Neutrophil (primary cell): ENCODE measurements at regions not wholly inside any gene's neighbourhood (a gene's known extent, or its start where the extent isn't known, plus 50 kb on each side); places are given as distances from the start of the nearest gene placed in this dataset.

Source experiments
- H3K27ac ChIP-seq: fragments of 200-600 bp; sonication (generic); 2 replicates; pipeline ENCODE4 v1.5.1; 2016; ENCODE audit warnings: mild to moderate bottlenecking, moderate library complexity
- H3K27me3 ChIP-seq: fragments of 200-600 bp; sonication (generic); 2 replicates; pipeline ENCODE4 v1.6.0; 2016; ENCODE audit warnings: mild to moderate bottlenecking
- H3K36me3 ChIP-seq: fragments of 200-600 bp; sonication (generic); 2 replicates; pipeline ENCODE4 v1.5.1; 2017
- H3K4me1 ChIP-seq, 2 experiments: fragments of 200-600 bp in 1 of 2; sonication (generic) in 1 of 2; 1 replicate in 1 of 2; 2 replicates in 1 of 2; pipeline versions ENCODE4 v1.5.1 to v1.6.1; 2013 to 2016; ENCODE audit warnings: low read depth in 1 of 2, low read length in 1 of 2, mild to moderate bottlenecking in 1 of 2, moderate library complexity in 1 of 2; ENCODE audit not compliant: control insufficient read depth in 1 of 2, insufficient read depth in 1 of 2
- H3K4me3 ChIP-seq, 2 experiments: fragments of 200-600 bp in 1 of 2; sonication (generic) in 1 of 2; 1 replicate in 1 of 2; 2 replicates in 1 of 2; pipeline ENCODE4 v1.5.1; 2013 to 2016; ENCODE audit warnings: low read depth in 1 of 2, low read length in 1 of 2, mild to moderate bottlenecking in 1 of 2, moderate library complexity in 1 of 2
- H3K9me3 ChIP-seq: fragments of 200-600 bp; sonication (generic); 2 replicates; pipeline ENCODE4 v1.5.1; 2016
- CTCF ChIP-seq: fragments of 200-600 bp; sonication (generic); IDR thresholded peaks from 2 replicates; pipeline ENCODE4 v1.5.1; 2016; ENCODE audit warnings: antibody characterized with exemption

GRCh38 chr1:55402671-55403464 lies 187.7 kb upstream of the USP24 start:
- no peak overlapping the region for H3K4me3 ChIP-seq
- H3K27me3 ChIP-seq, result peaks cover 3% of the 10 kb centered on the region
- no peaks in the 10 kb centered on the region for H3K36me3 ChIP-seq
- no peaks in the 10 kb centered on the region for H3K4me1 ChIP-seq
- H3K27ac ChIP-seq, result no peak overlapping the region
- TF ChIP-seq CTCF, result no peak
- H3K9me3 ChIP-seq, result no peaks in the 10 kb centered on the region

GRCh38 chr1:55402142-55402541 lies 187.0 kb upstream of the USP24 start:
- Histone ChIP-seq H3K4me1 (no peaks in the 10 kb centered on the region), H3K9me3 (no peaks in the 10 kb centered on the region), H3K27ac (no peak overlapping the region), H3K27me3 (peaks cover 7% of the 10 kb centered on the region), H3K4me3 (no peak overlapping the region), H3K36me3 (no peaks in the 10 kb centered on the region)
- no peak for TF ChIP-seq CTCF

GRCh38 chr1:55400508-55400907 lies 185.3 kb upstream of the USP24 start:
- Histone ChIP-seq H3K4me3 (no peak overlapping the region), H3K4me1 (no peaks in the 10 kb centered on the region), H3K9me3 (no peaks in the 10 kb centered on the region), H3K36me3 (no peaks in the 10 kb centered on the region), H3K27me3 (peaks cover 7% of the 10 kb centered on the region), H3K27ac (no peak overlapping the region)
- TF ChIP-seq CTCF, result no peak

- Histone ChIP-seq H3K4me1 (no peaks in the 10 kb centered on the region), H3K27me3 (peaks cover 7% of the 10 kb centered on the region), H3K4me3 (no peak overlapping the region), H3K36me3 (no peaks in the 10 kb centered on the region), H3K9me3 (no peaks in the 10 kb centered on the region), H3K27ac (no peak overlapping the region)
- no peak for TF ChIP-seq CTCF
Measured at GRCh38 chr1:55399346-55399745, 184.2 kb upstream of the USP24 start.

GRCh38 chr1:55396381-55396891 lies 181.3 kb upstream of the USP24 start:
- no peaks in the 10 kb centered on the region for H3K4me1 ChIP-seq
- no peaks in the 10 kb centered on the region for H3K36me3 ChIP-seq
- TF ChIP-seq CTCF, result no peak
- H3K27me3 ChIP-seq, result peaks cover 7% of the 10 kb centered on the region
- H3K4me3 ChIP-seq, result no peak overlapping the region
- H3K9me3 ChIP-seq, result no peaks in the 10 kb centered on the region
- H3K27ac ChIP-seq, result no peak overlapping the region
